ENCODE measurements at regions not wholly inside any gene's neighbourhood (a gene's known extent, or its start where the extent isn't known, plus 50 kb on each side); places are given as distances from the start of the nearest gene placed in this dataset.

DNA sequence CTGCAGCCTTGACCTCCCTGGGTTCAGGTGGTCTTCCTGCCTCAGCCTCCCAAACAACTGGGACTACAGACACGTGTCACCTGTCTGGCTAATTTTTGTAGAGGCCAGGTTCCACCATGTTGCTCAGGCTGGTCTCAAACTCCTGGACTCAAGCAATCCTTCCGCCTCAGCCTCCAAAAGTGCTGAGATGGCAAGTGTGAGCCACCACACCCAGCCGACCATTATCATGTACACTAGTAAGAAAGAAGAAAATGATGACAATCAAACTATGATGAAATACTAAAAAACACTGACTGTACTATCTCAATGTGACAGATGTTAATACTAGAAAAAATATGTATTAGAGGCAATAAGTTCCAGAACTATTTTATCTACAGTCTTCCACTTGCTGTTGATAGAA, 420.9 kb downstream of the TRIB2 start:
- H3K9me3 ChIP-seq (ENCODE audit: control insufficient read depth, insufficient read depth, low read length), result no peaks in the 10 kb centered on the region
- no peaks in the 10 kb centered on the region for H3K36me3 ChIP-seq (ENCODE audit: insufficient read depth, low read length)
- H3K9ac ChIP-seq (ENCODE audit: low read depth, low read length), result no peak overlapping the region
- H3K4me1 ChIP-seq (ENCODE audit: insufficient read depth, low read length), result no peaks in the 10 kb centered on the region

DNA sequence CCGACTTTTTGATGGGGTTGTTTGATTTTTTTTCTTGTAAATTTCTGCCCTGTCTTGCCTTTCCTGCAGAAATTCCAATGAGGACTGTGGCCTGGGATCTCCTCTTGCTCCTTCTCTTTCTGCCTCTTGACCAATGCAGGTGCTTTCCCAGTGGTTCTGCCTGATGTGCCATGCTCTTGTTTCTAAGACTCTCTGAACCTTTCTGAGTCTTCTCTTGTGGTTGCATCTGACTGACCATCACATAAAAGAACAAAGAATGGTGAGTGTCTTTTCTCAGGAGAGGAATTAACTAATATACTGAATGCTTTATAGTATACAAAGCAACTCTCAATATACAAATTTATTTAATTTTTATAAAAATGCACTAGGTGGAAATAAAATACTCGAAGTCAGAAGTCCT, 424.6 kb downstream of the TRIB2 start:
- Histone ChIP-seq H3K9ac (ENCODE audit: low read depth, low read length) (no peak overlapping the region), H3K4me1 (ENCODE audit: insufficient read depth, low read length) (no peaks in the 10 kb centered on the region), H3K36me3 (ENCODE audit: insufficient read depth, low read length) (no peaks in the 10 kb centered on the region), H3K9me3 (ENCODE audit: control insufficient read depth, insufficient read depth, low read length) (no peaks in the 10 kb centered on the region)

DNA sequence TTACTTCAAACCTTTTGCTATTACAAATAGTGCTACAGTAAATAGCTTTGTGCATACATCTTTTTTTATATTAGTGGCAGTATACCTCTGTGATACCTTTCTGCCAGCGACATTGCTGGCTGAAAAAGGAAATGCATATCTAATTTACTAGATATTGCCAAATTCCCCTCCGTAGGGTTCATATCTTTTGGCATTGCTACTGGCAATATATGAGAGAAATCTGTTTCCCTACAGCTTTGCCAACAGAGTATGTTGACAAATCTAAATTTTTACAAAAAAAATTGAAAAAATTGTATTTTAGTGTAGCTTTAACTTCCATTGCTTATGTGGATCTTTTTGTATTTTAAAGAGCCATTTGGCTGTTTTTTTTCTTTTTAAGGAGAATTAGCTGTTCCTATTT, 426.7 kb downstream of the TRIB2 start:
- Histone ChIP-seq H3K9ac (ENCODE audit: low read depth, low read length) (no peak overlapping the region), H3K4me1 (ENCODE audit: insufficient read depth, low read length) (no peaks in the 10 kb centered on the region), H3K9me3 (ENCODE audit: control insufficient read depth, insufficient read depth, low read length) (no peaks in the 10 kb centered on the region), H3K36me3 (ENCODE audit: insufficient read depth, low read length) (no peaks in the 10 kb centered on the region)

DNA sequence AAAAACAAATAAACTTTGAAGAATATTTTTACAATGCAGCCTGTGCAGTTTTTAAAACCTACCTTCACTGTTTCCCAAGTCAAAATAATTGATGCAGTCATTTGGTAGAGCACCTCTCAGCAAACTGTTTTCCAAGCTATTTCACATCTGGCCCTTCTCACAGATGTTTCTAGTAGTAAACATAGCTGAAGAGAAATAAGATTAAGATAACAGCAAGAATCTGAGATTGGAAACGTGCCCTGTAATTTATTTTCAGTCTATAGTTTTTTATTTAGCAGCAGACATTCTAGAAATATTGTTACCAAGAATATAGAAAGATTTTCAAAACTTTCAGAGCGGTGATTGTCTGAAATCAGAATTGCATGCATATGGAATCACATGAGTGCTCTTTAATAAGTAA, 440.2 kb downstream of the TRIB2 start:
- no peak overlapping the region for H3K9ac ChIP-seq (ENCODE audit: low read depth, low read length)
- H3K9me3 ChIP-seq (ENCODE audit: control insufficient read depth, insufficient read depth, low read length), result no peaks in the 10 kb centered on the region
- H3K4me1 ChIP-seq (ENCODE audit: insufficient read depth, low read length), result no peaks in the 10 kb centered on the region
- no peaks in the 10 kb centered on the region for H3K36me3 ChIP-seq (ENCODE audit: insufficient read depth, low read length)

DNA sequence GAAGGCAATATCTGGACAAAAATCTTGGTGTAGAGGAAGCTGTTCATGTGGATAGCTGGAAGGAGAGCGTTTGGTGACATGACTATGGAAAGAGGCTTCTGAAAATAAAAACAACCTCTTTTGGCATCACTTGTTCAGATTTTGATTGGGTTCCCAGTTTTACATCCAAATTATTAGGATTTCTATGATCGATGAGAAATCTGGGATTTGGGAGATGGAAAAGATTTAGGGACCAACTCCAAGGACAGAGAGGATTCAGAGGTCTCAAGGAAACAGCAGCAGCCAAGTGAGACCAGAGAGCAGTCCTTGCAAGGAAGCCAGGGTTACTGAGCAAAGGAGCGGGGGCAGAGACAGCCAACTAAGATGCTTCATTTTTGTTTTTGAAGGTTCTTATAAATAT, 441.7 kb downstream of the TRIB2 start:
- Histone ChIP-seq H3K4me1 (ENCODE audit: insufficient read depth, low read length) (no peaks in the 10 kb centered on the region), H3K9me3 (ENCODE audit: control insufficient read depth, insufficient read depth, low read length) (no peaks in the 10 kb centered on the region), H3K36me3 (ENCODE audit: insufficient read depth, low read length) (no peaks in the 10 kb centered on the region), H3K9ac (ENCODE audit: low read depth, low read length) (no peak overlapping the region)

DNA sequence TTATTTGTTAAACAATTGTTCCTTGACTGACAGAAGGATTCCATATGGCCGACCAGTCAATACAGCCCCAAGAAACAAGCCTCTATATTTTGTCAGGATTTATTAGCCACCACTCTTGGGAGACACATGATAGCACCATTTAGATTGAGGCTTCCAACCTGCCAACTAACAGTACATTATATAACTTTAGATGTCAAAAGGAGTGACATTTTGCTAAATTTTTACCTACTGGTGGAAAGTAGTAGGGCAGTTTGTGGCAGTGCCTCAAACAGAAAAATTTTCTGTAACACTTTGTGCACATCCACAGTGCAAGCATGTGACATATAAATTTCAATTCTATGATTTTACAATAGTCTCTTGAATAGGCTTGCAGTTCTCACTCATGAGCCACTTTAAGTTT, 464.0 kb downstream of the TRIB2 start:
- H3K36me3 ChIP-seq (ENCODE audit: insufficient read depth, low read length), result no peaks in the 10 kb centered on the region
- H3K4me1 ChIP-seq (ENCODE audit: insufficient read depth, low read length), result no peaks in the 10 kb centered on the region
- H3K9me3 ChIP-seq (ENCODE audit: control insufficient read depth, insufficient read depth, low read length), result no peaks in the 10 kb centered on the region; the same call in 1 of the 2 replicates
- H3K9ac ChIP-seq (ENCODE audit: low read depth, low read length), result no peak overlapping the region

DNA sequence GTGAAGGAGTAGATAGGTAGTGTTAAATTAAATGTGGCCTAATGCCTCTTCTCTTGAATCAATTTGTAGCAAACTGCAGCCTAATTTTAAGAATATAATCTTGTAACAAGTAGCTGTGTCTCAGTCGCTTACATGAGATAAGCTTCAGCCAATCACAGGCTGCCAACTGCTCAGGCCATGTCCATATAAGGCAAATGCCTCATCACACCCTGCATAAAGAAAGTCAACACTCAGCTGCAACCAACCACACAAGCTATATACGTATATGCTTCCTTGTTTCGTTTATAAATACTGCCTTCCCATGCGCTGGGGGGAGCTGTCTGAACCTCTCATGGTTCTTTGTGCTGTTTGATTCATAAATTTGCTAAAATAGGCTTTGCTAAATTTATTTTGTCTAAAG, 476.3 kb downstream of the TRIB2 start:
- H3K9me3 ChIP-seq (ENCODE audit: control insufficient read depth, insufficient read depth, low read length), result no peaks in the 10 kb centered on the region
- H3K4me1 ChIP-seq (ENCODE audit: insufficient read depth, low read length), result no peaks in the 10 kb centered on the region; the same call in 1 of the 2 replicates
- H3K36me3 ChIP-seq (ENCODE audit: insufficient read depth, low read length), result no peaks in the 10 kb centered on the region
- no peak overlapping the region for H3K9ac ChIP-seq (ENCODE audit: low read depth, low read length)

DNA sequence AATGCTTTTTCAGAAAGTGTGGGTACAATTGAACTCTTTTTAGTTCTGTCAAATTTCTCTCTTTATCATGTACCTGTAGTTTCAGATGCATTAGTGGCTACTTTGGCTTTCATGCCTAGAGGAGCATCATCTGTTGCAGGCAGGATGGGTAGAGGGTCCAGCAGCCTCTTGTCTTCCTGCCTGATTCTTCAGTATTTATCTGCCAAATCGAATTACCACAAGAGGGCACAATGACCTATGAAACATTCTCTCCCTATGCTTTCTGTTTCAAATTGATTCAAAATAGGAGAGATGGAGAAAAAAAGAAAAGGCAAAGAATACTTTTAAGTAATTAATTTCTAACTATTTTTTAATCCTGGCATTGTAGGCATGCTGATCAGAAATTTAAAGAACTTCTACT, 477.2 kb downstream of the TRIB2 start:
- H3K4me1 ChIP-seq (ENCODE audit: insufficient read depth, low read length), result no peaks in the 10 kb centered on the region; the same call in 1 of the 2 replicates
- H3K36me3 ChIP-seq (ENCODE audit: insufficient read depth, low read length), result no peaks in the 10 kb centered on the region
- H3K9me3 ChIP-seq (ENCODE audit: control insufficient read depth, insufficient read depth, low read length), result no peaks in the 10 kb centered on the region
- no peak overlapping the region for H3K9ac ChIP-seq (ENCODE audit: low read depth, low read length)

DNA sequence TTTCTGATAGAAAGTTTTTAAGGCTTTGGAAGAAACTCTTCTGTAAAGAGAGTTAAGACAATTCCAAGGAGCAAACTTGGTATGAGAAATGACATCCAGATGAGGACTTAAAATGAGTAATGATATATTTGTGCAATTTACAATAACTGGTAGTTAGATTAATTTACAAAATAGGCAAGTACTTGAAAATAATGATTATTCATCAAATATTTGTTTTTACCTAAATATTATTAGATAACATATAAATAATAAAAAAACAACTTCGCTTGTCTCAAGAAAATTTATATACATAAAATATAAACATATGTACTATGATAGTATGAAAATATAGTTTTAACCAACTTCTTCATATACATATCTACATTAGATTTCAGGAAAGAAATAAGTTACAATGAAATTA, 478.5 kb downstream of the TRIB2 start:
- no peaks in the 10 kb centered on the region for H3K9me3 ChIP-seq (ENCODE audit: control insufficient read depth, insufficient read depth, low read length)
- no peaks in the 10 kb centered on the region; the same call in 1 of the 2 replicates for H3K4me1 ChIP-seq (ENCODE audit: insufficient read depth, low read length)
- no peak overlapping the region for H3K9ac ChIP-seq (ENCODE audit: low read depth, low read length)
- no peaks in the 10 kb centered on the region for H3K36me3 ChIP-seq (ENCODE audit: insufficient read depth, low read length)

DNA sequence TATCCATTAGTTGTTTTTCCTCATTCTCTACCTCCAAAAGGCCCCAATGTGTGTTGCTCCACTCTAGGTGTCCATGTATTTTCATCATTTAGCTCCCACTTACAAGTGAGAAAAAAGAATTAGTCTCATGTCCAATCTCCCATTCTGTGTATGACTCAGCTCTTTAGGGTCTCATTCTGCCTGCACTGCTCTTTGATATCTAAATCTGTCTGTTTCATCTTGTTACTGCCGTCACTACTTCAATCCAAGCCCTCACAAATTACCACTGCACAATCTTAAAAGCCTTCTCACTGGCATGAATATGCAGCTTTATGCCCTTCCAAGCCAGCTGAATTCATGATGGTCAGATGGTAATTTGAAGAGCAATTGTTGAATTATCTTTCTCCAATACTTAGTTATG, 480.5 kb downstream of the TRIB2 start:
- no peak overlapping the region for H3K9ac ChIP-seq (ENCODE audit: low read depth, low read length)

DNA sequence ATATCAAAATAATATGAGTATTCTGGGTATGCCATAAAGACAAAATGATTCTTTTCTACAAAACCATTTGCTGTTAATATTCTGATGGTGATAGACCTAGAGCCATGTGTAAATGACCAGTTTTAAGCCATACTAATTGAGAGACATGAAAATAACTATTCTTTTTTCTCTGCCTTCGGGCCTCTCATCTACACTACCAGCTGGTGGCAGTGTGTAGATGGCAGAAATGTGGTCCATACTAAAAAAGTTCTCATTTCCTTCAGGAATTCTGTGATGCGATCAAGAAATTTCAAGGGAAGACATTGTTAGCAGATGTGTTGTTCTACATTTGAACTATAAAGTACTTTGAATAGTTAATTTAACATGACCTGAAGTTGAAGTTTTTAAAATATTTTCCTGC, 485.2 kb downstream of the TRIB2 start:
- Histone ChIP-seq H3K36me3 (ENCODE audit: insufficient read depth, low read length) (no peaks in the 10 kb centered on the region), H3K9me3 (ENCODE audit: control insufficient read depth, insufficient read depth, low read length) (no peaks in the 10 kb centered on the region), H3K9ac (ENCODE audit: low read depth, low read length) (no peak overlapping the region), H3K4me1 (ENCODE audit: insufficient read depth, low read length) (no peaks in the 10 kb centered on the region)

More for the DNA sequence above, 480.5 kb downstream of the TRIB2 start:
- Histone ChIP-seq H3K4me1 (ENCODE audit: insufficient read depth, low read length) (no peaks in the 10 kb centered on the region), H3K9me3 (ENCODE audit: control insufficient read depth, insufficient read depth, low read length) (no peaks in the 10 kb centered on the region), H3K36me3 (ENCODE audit: insufficient read depth, low read length) (no peaks in the 10 kb centered on the region)

DNA sequence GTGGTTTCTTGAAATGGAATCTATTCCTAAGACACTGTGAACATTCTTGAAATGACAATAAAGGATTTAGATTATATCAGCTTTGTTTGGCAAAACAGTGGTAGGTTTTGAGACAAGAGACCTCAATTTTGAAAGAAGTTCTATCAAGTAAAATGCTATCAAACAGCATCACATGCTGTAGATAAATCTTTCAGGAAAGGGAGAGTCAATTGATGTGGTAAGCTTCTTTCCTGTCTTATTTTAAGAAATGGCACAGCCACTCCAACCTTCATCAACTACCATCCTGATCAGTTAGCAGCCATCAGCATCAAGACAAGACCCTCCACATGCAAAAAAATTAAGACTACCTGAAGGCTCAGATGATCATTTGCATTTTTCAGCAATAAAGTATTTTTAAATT, 495.4 kb downstream of the TRIB2 start:
- no peak overlapping the region for H3K9ac ChIP-seq (ENCODE audit: low read depth, low read length)
- H3K9me3 ChIP-seq (ENCODE audit: control insufficient read depth, insufficient read depth, low read length), result peaks cover 6% of the 10 kb centered on the region; the same call in 1 of the 2 replicates
- H3K36me3 ChIP-seq (ENCODE audit: insufficient read depth, low read length), result no peaks in the 10 kb centered on the region
- H3K4me1 ChIP-seq (ENCODE audit: insufficient read depth, low read length), result no peaks in the 10 kb centered on the region

DNA sequence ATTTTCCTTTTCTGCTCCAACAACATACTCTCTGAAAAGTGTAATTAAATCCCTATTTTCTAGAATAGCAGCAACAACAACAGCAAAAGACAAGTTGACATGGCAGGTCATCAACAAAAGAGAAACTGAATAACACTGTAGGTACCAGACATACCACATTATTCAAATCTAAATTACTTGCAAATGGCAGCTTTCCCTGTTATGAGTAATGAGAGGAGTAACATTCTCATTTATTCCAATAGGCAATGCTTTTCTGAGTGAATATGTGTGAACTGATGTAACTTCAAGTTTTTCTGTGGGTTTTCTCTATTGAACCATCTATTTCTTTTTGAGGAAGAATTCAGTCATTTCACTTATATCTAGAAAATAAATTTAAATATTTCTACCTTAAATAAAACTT, 501.5 kb downstream of the TRIB2 start:
- no peaks in the 10 kb centered on the region for H3K36me3 ChIP-seq (ENCODE audit: insufficient read depth, low read length)
- H3K4me1 ChIP-seq (ENCODE audit: insufficient read depth, low read length), result no peaks in the 10 kb centered on the region
- H3K9me3 ChIP-seq (ENCODE audit: control insufficient read depth, insufficient read depth, low read length), result peaks cover 3% of the 10 kb centered on the region; the same call in 1 of the 2 replicates
- no peak overlapping the region for H3K9ac ChIP-seq (ENCODE audit: low read depth, low read length)

DNA sequence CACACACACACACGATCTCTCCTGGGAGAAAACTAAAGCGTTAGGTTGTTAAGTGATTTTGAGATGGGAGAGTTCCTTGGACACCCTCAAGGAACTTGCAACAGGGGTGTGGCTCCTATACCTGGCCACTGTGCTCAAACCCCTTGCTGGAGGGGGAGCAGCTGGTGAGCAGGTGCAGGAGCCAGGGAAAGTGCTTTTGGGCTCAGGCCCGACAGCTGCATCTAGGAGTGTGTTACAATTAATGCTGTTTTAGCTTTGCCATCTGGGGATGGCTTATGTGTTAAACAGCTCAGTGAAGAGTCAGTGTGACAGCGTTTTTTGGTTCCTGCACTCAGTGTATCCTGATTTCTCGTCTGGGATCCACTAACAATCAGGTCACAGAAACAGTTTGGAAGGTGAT, 510.8 kb downstream of the TRIB2 start:
- Histone ChIP-seq H3K36me3 (ENCODE audit: insufficient read depth, low read length) (no peaks in the 10 kb centered on the region), H3K4me1 (ENCODE audit: insufficient read depth, low read length) (0 out of 2 replicates have a peak, but pooled peaks cover 3% of the 10 kb centered on the region), H3K9ac (ENCODE audit: low read depth, low read length) (no peak overlapping the region), H3K9me3 (ENCODE audit: control insufficient read depth, insufficient read depth, low read length) (no peaks in the 10 kb centered on the region)

DNA sequence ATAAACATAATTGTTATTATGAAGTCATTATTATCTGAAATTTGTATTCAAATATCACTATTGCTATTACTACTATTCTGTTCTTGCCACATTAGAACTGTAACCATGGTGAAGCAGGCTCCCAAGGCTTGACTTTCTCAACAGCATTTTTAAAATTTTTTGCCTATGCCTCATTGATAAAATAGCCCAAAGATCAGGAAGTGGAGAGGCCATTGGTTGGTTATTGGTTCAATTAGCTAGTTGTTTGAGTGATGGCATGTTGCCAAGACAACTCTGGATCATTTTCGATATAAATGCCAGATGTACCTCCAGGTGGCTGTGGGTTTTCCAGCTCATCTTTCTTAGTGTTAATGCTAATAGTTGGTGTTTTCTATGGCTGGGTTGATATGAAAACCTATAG, 513.5 kb downstream of the TRIB2 start:
- no peak overlapping the region for H3K9ac ChIP-seq (ENCODE audit: low read depth, low read length)

DNA sequence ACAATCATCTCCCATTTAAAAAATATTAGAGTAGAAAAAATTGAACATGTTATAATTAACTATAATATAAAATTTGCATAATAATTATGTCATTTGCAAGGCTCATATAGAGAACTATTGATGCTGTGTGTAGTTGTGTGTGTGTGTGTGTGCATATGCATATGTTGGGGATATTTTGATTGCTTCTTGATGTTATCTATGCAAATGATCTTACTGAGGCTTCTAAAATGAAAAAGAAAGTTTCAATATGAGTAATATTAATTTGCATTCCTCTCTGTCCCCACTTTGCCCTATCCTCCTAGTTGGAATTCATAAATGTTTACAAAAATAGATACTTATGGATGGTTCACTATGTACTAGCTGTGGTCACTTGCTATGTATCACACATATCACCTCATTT, 523.3 kb downstream of the TRIB2 start:
- Histone ChIP-seq H3K9ac (ENCODE audit: low read depth, low read length) (no peak overlapping the region), H3K4me1 (ENCODE audit: insufficient read depth, low read length) (no peaks in the 10 kb centered on the region), H3K36me3 (ENCODE audit: insufficient read depth, low read length) (no peaks in the 10 kb centered on the region), H3K9me3 (ENCODE audit: control insufficient read depth, insufficient read depth, low read length) (no peaks in the 10 kb centered on the region)

More for the DNA sequence above, 513.5 kb downstream of the TRIB2 start:
- Histone ChIP-seq H3K36me3 (ENCODE audit: insufficient read depth, low read length) (no peaks in the 10 kb centered on the region), H3K9me3 (ENCODE audit: control insufficient read depth, insufficient read depth, low read length) (no peaks in the 10 kb centered on the region), H3K4me1 (ENCODE audit: insufficient read depth, low read length) (0 out of 2 replicates have a peak, but pooled peaks cover 3% of the 10 kb centered on the region)
